PC-9 (cell line): ENCODE measurements at regions not wholly inside any gene's neighbourhood (a gene's known extent, or its start where the extent isn't known, plus 50 kb on each side); places are given as distances from the start of the nearest gene placed in this dataset.

ENCODE experiments used
- BruUV-seq: library from RNA; stranded (reverse); fragments of 400-500 nt; replicated peaks from 2 replicates; lab custom pipeline; 2021; lab: Mats Ljungman, UMichigan
- CTCF ChIA-PET: fragments of 300-600 bp; sonication (Branson Sonifier 250); formaldehyde crosslinking; loops from one replicate; lab custom pipeline; 2022; ENCODE audit warnings: antibody characterized with exemption; lab: Charles Lee
- POLR2A ChIA-PET: fragments of 300-600 bp; sonication (Branson Sonifier 250); formaldehyde crosslinking; loops from one replicate; lab custom pipeline; 2022; ENCODE audit warnings: antibody characterized with exemption; ENCODE audit not compliant: unreplicated experiment; lab: Charles Lee
- DNase-seq, 2 experiments: peaks; one replicate each; pipeline versions ENCODE4 v3.0.0 to v3.0.0-alpha.2; 2015 to 2022; ENCODE audit warnings: mixed read lengths in 1 of 2
- H2AFZ ChIP-seq: fragments of 200-600 bp; sonication (generic); 2 replicates; pipeline ENCODE4 v1.8.1; 2017; ENCODE audit warnings: antibody characterized with exemption
- H3F3A ChIP-seq: fragments of 200-600 bp; sonication (generic); 2 replicates; pipeline ENCODE4 v1.8.1; 2017; ENCODE audit warnings: antibody characterized with exemption, mild to moderate bottlenecking, low read depth; ENCODE audit not compliant: insufficient read depth
- H3K27ac ChIP-seq: fragments of 200-600 bp; sonication (generic); 2 replicates; pipeline ENCODE4 v1.6.1; 2016; ENCODE audit warnings: mixed run types
- H3K27me3 ChIP-seq: fragments of 200-600 bp; sonication (generic); 2 replicates; pipeline ENCODE4 v1.6.1; 2016; ENCODE audit warnings: low read depth, mixed run types; ENCODE audit not compliant: insufficient read depth
- H3K36me3 ChIP-seq: fragments of 200-600 bp; sonication (generic); 2 replicates; pipeline ENCODE4 v1.6.1; 2016; ENCODE audit warnings: low read depth, mixed run types
- H3K4me1 ChIP-seq: fragments of 200-600 bp; sonication (generic); replicated peaks from 2 replicates; pipeline ENCODE4 v1.6.1; 2016; ENCODE audit warnings: mixed run types; ENCODE audit not compliant: insufficient read depth
- H3K4me2 ChIP-seq: fragments of 200-600 bp; sonication (generic); 2 replicates; pipeline ENCODE4 v1.6.1; 2017; ENCODE audit warnings: mixed run types
- H3K4me3 ChIP-seq: fragments of 200-600 bp; sonication (generic); 2 replicates; pipeline ENCODE4 v1.6.1; 2016; ENCODE audit warnings: mixed run types
- H3K79me2 ChIP-seq: fragments of 200-600 bp; sonication (generic); 2 replicates; pipeline ENCODE4 v1.6.1; 2017; ENCODE audit warnings: low read depth, mixed run types
- H3K9me2 ChIP-seq: fragments of 200-600 bp; sonication (generic); 2 replicates; pipeline ENCODE4 v1.8.1; 2017; ENCODE audit warnings: mild to moderate bottlenecking; ENCODE audit not compliant: insufficient read depth
- H3K9me3 ChIP-seq: fragments of 200-600 bp; sonication (generic); 2 replicates; pipeline ENCODE4 v1.8.1; 2016; ENCODE audit warnings: low read depth; ENCODE audit not compliant: insufficient read depth
- H4K20me1 ChIP-seq: fragments of 200-600 bp; sonication (generic); 2 replicates; pipeline ENCODE4 v1.8.1; 2017; ENCODE audit not compliant: insufficient read depth
- CTCF ChIP-seq: fragments of 200-600 bp; sonication (generic); conservative IDR thresholded peaks from 2 replicates; pipeline ENCODE4 v1.6.1; 2017; ENCODE audit warnings: mixed run types, antibody characterized with exemption, mild to moderate bottlenecking, moderate library complexity
- EZH2 ChIP-seq: fragments of 200-600 bp; sonication (generic); IDR thresholded peaks from 2 replicates; pipeline ENCODE4 v1.8.0; 2017; ENCODE audit warnings: antibody characterized with exemption, low read depth
- intact Hi-C: fragments of 100-400 bp; cut with micrococcal nuclease; formaldehyde crosslinking; loops from one replicate; pipeline ENCODE4 v1.10.0; 2022; ENCODE audit not compliant: unreplicated experiment

GRCh38 chr5:167720676-167721260 lies 570.7 kb upstream of the WWC1 start:
- ChIA-PET CTCF (no interaction called here), POLR2A (no interaction called here)
- intact Hi-C loops, result loop anchor here (5.0 to 10.0 kb wide), 2 partner anchors 133 to 494 kb away; no protein-coding TSS in a partner anchor
- Histone ChIP-seq H3K79me2 (no peaks in the 10 kb centered on the region), H3K9me2 (no peaks in the 10 kb centered on the region), H3K4me2 (no peak overlapping the region), H3K36me3 (no peaks in the 10 kb centered on the region), H3F3A (no peaks in the 10 kb centered on the region), H3K27ac (no peak overlapping the region), H2AFZ (no peak overlapping the region), H3K4me1 (0 out of 2 replicates have a peak, but pooled peaks cover 5% of the 10 kb centered on the region), H4K20me1 (no peaks in the 10 kb centered on the region), H3K27me3 (no peaks in the 10 kb centered on the region), H3K9me3 (no peaks in the 10 kb centered on the region), H3K4me3 (no peak overlapping the region)
- TF ChIP-seq EZH2 (no peak), CTCF (no peak)
- no TSS peak for BruUV-seq
- no peak for DNase-seq

- ChIA-PET POLR2A (no interaction called here), CTCF (no interaction called here)
- Histone ChIP-seq H3K36me3 (no peaks in the 10 kb centered on the region), H3K4me3 (no peak overlapping the region), H4K20me1 (no peaks in the 10 kb centered on the region), H3K4me2 (no peak overlapping the region), H3F3A (no peaks in the 10 kb centered on the region), H3K27ac (no peak overlapping the region), H3K27me3 (no peaks in the 10 kb centered on the region), H3K9me3 (no peaks in the 10 kb centered on the region), H3K4me1 (0 out of 2 replicates have a peak, but pooled peaks cover 5% of the 10 kb centered on the region), H3K79me2 (no peaks in the 10 kb centered on the region), H3K9me2 (no peaks in the 10 kb centered on the region), H2AFZ (no peak overlapping the region)
- no TSS peak for BruUV-seq
- no peak for TF ChIP-seq EZH2
- TF ChIP-seq CTCF, result no peak
- DNase-seq, result no peak
- intact Hi-C loops, result loop anchor here (2.0 to 10.0 kb wide), 3 partner anchors 135 to 493 kb away; no protein-coding TSS in a partner anchor
Measured at GRCh38 chr5:167721926-167722440, 569.5 kb upstream of the WWC1 start.

- H3K4me3 ChIP-seq, result no peak overlapping the region
- ChIA-PET POLR2A (no interaction called here), CTCF (interaction anchor here (0.6 kb wide), 1 partner anchor 66 kb away, joined by 8 read pairs; no protein-coding TSS in a partner anchor)
- no peaks in the 10 kb centered on the region for H3K27me3 ChIP-seq
- no peak overlapping the region for H2AFZ ChIP-seq
- H3K9me2 ChIP-seq, result no peaks in the 10 kb centered on the region
- no peaks in the 10 kb centered on the region for H3F3A ChIP-seq
- H3K4me1 ChIP-seq, result 0 out of 2 replicates have a peak, but pooled peaks cover 5% of the 10 kb centered on the region
- TF ChIP-seq EZH2, result no peak
- TF ChIP-seq CTCF, result peak; percentile 93
- no peaks in the 10 kb centered on the region for H3K79me2 ChIP-seq
- BruUV-seq, result no TSS peak
- intact Hi-C loops, result loop anchor here (1.0 to 10.0 kb wide), 4 partner anchors 24 to 491 kb away; no protein-coding TSS in a partner anchor
- no peaks in the 10 kb centered on the region for H3K36me3 ChIP-seq
- H3K9me3 ChIP-seq, result no peaks in the 10 kb centered on the region
- H4K20me1 ChIP-seq, result no peaks in the 10 kb centered on the region
- H3K4me2 ChIP-seq, result no peak overlapping the region
- peak; percentile 66 to 70 for DNase-seq
- no peak overlapping the region for H3K27ac ChIP-seq
Measured at GRCh38 chr5:167723254-167723871, 568.1 kb upstream of the WWC1 start.
